GM18507 (cell line): ENCODE measurements at regions not wholly inside any gene's neighbourhood (a gene's known extent, or its start where the extent isn't known, plus 50 kb on each side); places are given as distances from the start of the nearest gene placed in this dataset.

Experiments used
- DNase-seq: peaks from one replicate; pipeline ENCODE4 v3.0.0; 2011; ENCODE audit warnings: low read depth; ENCODE audit not compliant: insufficient read length; ENCODE audit errors: extremely low spot score
- FAIRE-seq: peaks from 2 replicates; lab custom pipeline; 2011; peaks lifted over from hg19 to GRCh38; lab: Jason Lieb, UNC

DNA sequence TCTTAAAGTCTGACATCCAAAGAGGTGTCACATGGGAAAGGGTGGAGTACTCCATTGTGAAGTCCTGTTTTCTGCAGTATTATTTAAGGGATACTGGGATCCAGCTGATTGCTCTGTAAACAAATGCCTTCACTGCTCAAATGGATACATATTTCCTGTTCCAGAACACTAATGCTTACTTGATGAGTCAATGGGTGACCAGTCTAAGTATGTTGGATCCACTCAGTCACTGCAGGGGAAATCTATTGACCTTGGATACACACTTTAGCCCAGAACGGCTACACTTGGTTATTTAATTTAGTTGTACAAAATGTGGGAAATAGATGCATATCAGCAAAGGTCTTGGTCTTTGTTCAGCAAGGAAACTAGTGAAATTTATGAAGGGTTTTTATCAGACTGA lies 261.4 kb downstream of the MAP2K4 start:
- FAIRE-seq: no peak
- DNase-seq: no peak

DNA sequence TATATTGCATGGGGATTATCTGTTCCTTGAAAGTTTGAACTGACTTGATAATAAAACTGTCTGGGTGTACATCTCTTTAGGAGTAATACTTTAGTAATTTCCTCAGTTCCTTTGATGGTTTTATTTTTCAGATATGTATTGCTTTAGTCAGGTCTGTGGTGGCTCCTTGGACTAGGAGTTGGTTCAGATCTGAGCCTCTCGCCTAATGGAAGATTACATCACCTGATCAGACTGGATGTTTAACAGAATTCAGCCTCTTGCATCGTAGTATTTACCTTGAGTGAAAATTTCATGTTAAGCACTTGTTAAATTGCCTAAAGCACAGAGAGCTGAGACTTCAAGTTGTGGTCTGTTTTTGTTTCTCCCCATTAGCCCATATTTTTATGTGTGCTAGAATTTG lies 267.3 kb downstream of the MAP2K4 start:
- FAIRE-seq (no peak), DNase-seq (no peak)

GRCh38 chr17:12290207-12290606 lies 269.5 kb downstream of the MAP2K4 start:
- DNase-seq: no peak
- FAIRE-seq: no peak

- FAIRE-seq: no peak
- DNase-seq: no peak
Observed at GRCh38 chr17:12296209-12296625, 275.5 kb downstream of the MAP2K4 start.

- FAIRE-seq: no peak
- no peak for DNase-seq
Observed at GRCh38 chr17:12301551-12301950, 280.9 kb downstream of the MAP2K4 start.

- DNase-seq: no peak
- no peak for FAIRE-seq
Observed at GRCh38 chr17:12302711-12303110, 282.0 kb downstream of the MAP2K4 start.

- DNase-seq (no peak), FAIRE-seq (no peak)
Observed at GRCh38 chr17:12310811-12311210, 290.1 kb downstream of the MAP2K4 start.

DNA sequence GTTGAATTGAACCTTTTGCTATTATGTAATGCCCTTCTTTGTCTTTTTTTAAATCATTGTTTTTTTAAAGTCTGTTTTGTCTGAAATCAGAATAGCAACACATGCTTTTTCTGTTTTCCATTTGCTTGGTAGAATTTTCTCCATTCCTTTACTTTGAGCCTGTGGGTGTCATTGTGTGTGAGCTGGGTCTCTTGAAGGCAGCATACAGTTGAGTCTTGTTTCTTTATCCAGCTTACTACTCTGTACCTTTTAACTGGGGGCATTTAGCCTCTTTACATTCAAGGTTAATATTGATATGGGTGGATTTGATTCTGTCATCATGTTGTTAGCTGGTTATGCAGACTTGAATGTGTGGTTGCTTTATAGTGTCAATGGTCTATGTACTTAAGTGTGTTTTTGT lies 292.0 kb downstream of the MAP2K4 start:
- no peak for DNase-seq
- FAIRE-seq: no peak

- FAIRE-seq (no peak), DNase-seq (no peak)
Observed at GRCh38 chr17:12313786-12314185, 293.1 kb downstream of the MAP2K4 start.

- FAIRE-seq (no peak), DNase-seq (no peak)
Observed at GRCh38 chr17:12316021-12316420, 295.3 kb downstream of the MAP2K4 start.

DNA sequence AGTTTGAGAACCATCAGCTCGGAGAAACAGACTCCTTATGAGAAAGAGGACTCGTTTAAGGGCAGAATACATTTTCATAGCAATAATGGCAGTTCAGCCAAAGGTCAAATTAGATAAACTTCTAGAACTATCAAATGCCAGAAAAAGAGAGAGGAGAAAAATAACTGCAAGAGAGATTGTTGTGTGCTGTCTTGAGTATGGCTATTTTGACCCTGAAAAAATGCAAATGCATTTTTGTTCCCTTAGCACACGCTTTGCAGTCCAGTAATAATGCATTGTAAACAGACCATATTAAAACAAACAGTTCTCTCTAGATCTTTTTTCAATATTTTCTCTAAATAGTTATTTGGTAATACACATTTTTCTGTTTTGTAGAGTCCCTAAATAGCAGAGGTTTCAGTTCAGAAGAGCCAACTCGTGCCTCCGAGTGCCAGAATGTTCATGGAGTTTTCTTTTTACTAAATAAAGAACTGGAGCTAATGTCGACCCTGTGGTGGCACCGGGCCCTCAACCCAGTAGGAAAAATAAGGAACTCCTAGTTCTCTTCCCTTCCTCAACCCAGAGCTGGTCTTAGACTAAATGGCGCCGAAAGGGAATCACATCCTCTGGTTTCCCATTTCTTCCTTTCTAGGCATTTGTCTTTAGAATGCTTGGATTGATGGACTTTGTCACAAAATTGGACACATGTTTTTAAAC lies 298.0 kb downstream of the MAP2K4 start:
- DNase-seq: no peak
- FAIRE-seq: no peak

GRCh38 chr17:12320286-12320685 lies 299.6 kb downstream of the MAP2K4 start:
- FAIRE-seq (no peak), DNase-seq (no peak)

DNA sequence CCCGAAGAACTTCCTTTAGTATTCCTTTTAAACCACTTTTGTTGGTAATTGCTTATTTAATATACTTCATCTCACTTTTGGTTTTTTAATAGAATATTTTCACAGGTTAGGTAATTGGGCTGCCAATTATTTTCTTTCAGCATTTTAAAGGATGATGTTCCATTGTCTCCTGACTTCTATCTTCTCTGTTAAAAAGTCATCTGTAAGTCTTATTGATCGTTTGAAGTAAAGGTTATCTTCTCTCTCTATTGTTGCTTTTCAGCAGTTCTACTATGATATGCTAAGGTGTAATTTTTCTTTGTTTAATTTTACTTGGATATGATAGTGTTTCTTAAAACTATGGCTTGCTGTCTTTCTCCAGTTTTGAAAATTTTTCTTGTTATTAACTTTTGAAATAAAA lies 307.5 kb downstream of the MAP2K4 start:
- FAIRE-seq (no peak), DNase-seq (no peak)

GRCh38 chr17:12330456-12330855 lies 309.8 kb downstream of the MAP2K4 start:
- DNase-seq: no peak
- no peak for FAIRE-seq

DNA sequence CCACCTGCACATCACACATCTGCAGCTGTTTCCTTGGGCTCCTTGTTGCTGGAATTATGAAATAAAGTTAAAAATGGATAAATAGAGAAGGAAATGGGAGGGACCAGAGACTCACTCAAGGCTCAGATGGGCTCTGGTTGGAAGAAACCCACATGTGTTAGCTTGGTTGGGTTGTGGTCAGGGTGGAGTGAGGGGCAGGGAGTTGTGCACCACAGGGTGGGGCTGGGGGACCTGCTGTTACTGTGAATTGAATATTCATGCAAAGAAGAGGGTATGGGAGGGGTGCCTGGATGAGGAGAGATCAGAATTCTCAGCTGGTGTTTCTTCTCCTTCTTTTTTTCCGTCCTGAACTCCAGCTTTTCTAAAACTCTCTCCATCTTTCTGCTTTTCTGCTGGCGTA lies 320.7 kb downstream of the MAP2K4 start:
- FAIRE-seq (no peak), DNase-seq (no peak)

DNA sequence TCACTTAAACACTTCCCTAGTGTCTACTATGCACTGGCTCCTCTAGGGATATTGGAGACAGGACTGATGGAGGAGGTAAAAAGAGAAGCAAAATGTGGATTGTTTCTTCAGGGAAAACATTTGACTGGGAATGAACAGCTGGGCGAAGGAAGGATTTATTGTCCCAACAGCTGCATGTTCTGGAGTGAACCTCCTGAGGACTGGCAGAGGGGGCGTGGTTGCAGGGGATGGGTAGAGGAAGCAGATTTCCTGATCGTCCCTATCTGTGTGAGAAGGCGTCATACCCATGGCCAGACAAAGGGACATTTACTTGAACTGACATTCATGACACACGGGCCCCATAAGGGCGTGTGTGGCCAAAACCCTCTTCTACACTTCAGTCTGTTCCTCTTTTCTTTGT lies 321.5 kb downstream of the MAP2K4 start:
- FAIRE-seq (no peak), DNase-seq (no peak)

- no peak for FAIRE-seq
- DNase-seq: no peak
Observed at GRCh38 chr17:12342609-12343435, 322.1 kb downstream of the MAP2K4 start.

DNA sequence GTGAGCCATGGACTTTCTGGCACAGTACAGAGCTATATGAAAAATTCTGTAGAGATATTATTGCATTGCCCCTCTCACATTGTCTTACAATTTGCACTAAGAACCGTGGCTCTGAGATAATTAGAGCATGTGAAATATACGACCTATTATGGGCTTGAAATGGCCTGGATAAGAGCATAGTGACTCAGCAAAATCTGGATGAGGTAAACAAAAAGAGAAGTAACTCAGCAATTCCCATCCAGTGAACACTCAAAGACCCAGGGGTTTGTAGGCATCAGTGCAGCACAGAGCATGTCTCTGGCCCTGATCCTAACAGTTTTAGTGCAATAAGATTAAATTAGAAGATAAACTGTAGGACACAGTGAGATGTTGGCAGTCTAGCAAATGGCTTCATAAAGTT lies 317.2 kb upstream of the MYOCD start:
- FAIRE-seq (no peak), DNase-seq (no peak)

DNA sequence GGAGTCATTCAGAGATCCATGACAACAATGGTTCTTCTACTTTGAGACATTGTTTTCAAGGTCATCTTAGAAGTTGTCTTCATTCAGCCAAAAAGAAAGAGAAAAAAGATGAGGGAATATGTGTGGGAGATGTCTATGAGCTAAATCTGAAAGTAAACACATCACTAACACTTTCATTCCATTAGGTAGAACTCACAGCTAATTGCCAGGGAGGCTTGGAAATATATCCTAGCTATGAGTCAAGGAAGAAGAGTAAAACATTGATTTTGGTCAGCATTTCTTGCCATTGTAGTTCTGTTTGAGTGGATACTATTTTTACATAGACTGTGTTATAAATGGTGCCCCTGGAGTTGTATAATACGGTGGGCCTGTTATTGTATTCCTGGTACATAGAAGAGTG lies 316.4 kb upstream of the MYOCD start:
- no peak for DNase-seq
- no peak for FAIRE-seq

- no peak for DNase-seq
- FAIRE-seq: no peak
Observed at GRCh38 chr17:12352127-12352526, 313.6 kb upstream of the MYOCD start.

GRCh38 chr17:12357600-12357999 lies 308.1 kb upstream of the MYOCD start:
- DNase-seq (no peak), FAIRE-seq (no peak)
